GM23338 (cell line): ENCODE measurements at regions not wholly inside any gene's neighbourhood (a gene's known extent, or its start where the extent isn't known, plus 50 kb on each side); places are given as distances from the start of the nearest gene placed in this dataset.

Source experiments
- ATAC-seq: fragments of 200-7000 bp; cut with Tn5 transposase; 3 replicates; pipeline ENCODE4 v1.9.1; 2020
- DNase-seq: peaks from one replicate; pipeline ENCODE4 v3.0.0-alpha.2; 2015; ENCODE audit warnings: low spot score
- H2AFZ ChIP-seq: fragments of 200-600 bp; sonication (generic); 2 replicates; pipeline ENCODE4 v1.8.0; 2016; ENCODE audit warnings: antibody characterized with exemption, mild to moderate bottlenecking, moderate library complexity
- H3F3A ChIP-seq: fragments of 200-600 bp; sonication (generic); replicated peaks from 2 replicates; pipeline ENCODE4 v1.8.0; 2017; ENCODE audit warnings: antibody characterized with exemption, mixed run types, low read depth
- H3K27ac ChIP-seq: fragments of 200-600 bp; sonication (generic); 2 replicates; pipeline ENCODE4 v1.6.1; 2016; ENCODE audit warnings: low read depth
- H3K27me3 ChIP-seq: fragments of 200-600 bp; sonication (generic); 2 replicates; pipeline ENCODE4 v1.8.0; 2016; ENCODE audit warnings: mild to moderate bottlenecking, mixed run types, moderate library complexity; ENCODE audit not compliant: insufficient read depth
- H3K36me3 ChIP-seq: fragments of 200-600 bp; sonication (generic); 2 replicates; pipeline ENCODE4 v1.8.0; 2016; ENCODE audit warnings: mild to moderate bottlenecking; ENCODE audit not compliant: insufficient read depth
- H3K4me1 ChIP-seq: fragments of 200-600 bp; sonication (generic); 2 replicates; pipeline ENCODE4 v1.8.0; 2016; ENCODE audit warnings: mild to moderate bottlenecking, moderate library complexity; ENCODE audit not compliant: insufficient read depth
- H3K4me2 ChIP-seq: fragments of 200-600 bp; sonication (generic); 2 replicates; pipeline ENCODE4 v1.7.1; 2017; ENCODE audit warnings: mixed run types
- H3K4me3 ChIP-seq: fragments of 200-600 bp; sonication (generic); 2 replicates; pipeline ENCODE4 v1.6.1; 2016; ENCODE audit warnings: mixed run types
- H3K79me2 ChIP-seq: fragments of 200-600 bp; sonication (generic); replicated peaks from 2 replicates; pipeline ENCODE4 v1.8.0; 2017; ENCODE audit warnings: mild to moderate bottlenecking; ENCODE audit not compliant: insufficient read depth
- H3K9me2 ChIP-seq: fragments of 200-600 bp; sonication (generic); 2 replicates; pipeline ENCODE4 v1.8.0; 2017; ENCODE audit not compliant: insufficient read depth
- H4K20me1 ChIP-seq: fragments of 200-600 bp; sonication (generic); replicated peaks from 2 replicates; pipeline ENCODE4 v1.8.0; 2017; ENCODE audit warnings: mild to moderate bottlenecking; ENCODE audit not compliant: insufficient read depth
- H3K27ac Mint-ChIP-seq: 2 replicates; pipeline ENCODE4 v1.8.0; 2020; ENCODE audit warnings: inconsistent platforms, mild to moderate bottlenecking, moderate library complexity, mixed read lengths
- H3K27me3 Mint-ChIP-seq: 3 replicates; pipeline ENCODE4 v1.8.0; 2022; ENCODE audit warnings: low read depth, mild to moderate bottlenecking, moderate library complexity, mixed read lengths, inconsistent platforms; ENCODE audit not compliant: insufficient read depth, poor library complexity
- H3K36me3 Mint-ChIP-seq: 3 replicates; pipeline ENCODE4 v1.8.0; 2021; ENCODE audit warnings: low read depth, mild to moderate bottlenecking, inconsistent platforms, moderate library complexity, mixed read lengths
- H3K4me1 Mint-ChIP-seq: 3 replicates; pipeline ENCODE4 v1.8.0; 2020; ENCODE audit warnings: mild to moderate bottlenecking, inconsistent platforms, mixed read lengths
- H3K4me3 Mint-ChIP-seq: 3 replicates; pipeline ENCODE4 v1.8.0; 2021; ENCODE audit warnings: moderate library complexity, mild to moderate bottlenecking, inconsistent platforms, mixed read lengths
- H3K9me3 Mint-ChIP-seq: 3 replicates; pipeline ENCODE4 v1.8.0; 2020; ENCODE audit warnings: moderate library complexity, mild to moderate bottlenecking, inconsistent platforms, mixed read lengths
- CREB1 ChIP-seq: fragments of 250-450 bp; sonication (Bioruptor Pico); IDR thresholded peaks from 2 replicates; pipeline ENCODE4 v1.5.0; 2020; ENCODE audit warnings: low read depth, mild to moderate bottlenecking, moderate library complexity
- JUNB ChIP-seq: IDR thresholded peaks from one replicate; pipeline ENCODE4 v1.6.1; 2016; ENCODE audit warnings: antibody characterized with exemption; ENCODE audit not compliant: unreplicated experiment
- NANOG ChIP-seq: IDR thresholded peaks from 2 replicates; pipeline ENCODE4 v1.6.1; 2016; ENCODE audit warnings: antibody characterized with exemption, borderline replicate concordance
- STAT1 ChIP-seq: IDR thresholded peaks from one replicate; pipeline ENCODE4 v1.6.1; 2016; ENCODE audit warnings: antibody characterized with exemption; ENCODE audit not compliant: unreplicated experiment
- ZNF114 ChIP-seq: fragments of 250-450 bp; sonication (Bioruptor Pico); IDR thresholded peaks from 2 replicates; pipeline ENCODE4 v1.5.0; 2020; ENCODE audit warnings: mild to moderate bottlenecking, moderate library complexity
- TF ChIP-seq, protein P1 (sequence below): fragments of 250-450 bp; sonication (Bioruptor Pico); IDR thresholded peaks from 2 replicates; pipeline ENCODE4 v1.5.0; 2020; ENCODE audit warnings: mild to moderate bottlenecking, moderate library complexity
- TF ChIP-seq, protein P2 (sequence below): IDR thresholded peaks from 2 replicates; pipeline ENCODE4 v1.6.1; 2016; ENCODE audit warnings: antibody characterized with exemption
- TF ChIP-seq, protein P3 (sequence below), 2 experiments: fragments of 200-600 bp in 1 of 2; sonication (generic) in 1 of 2; conservative IDR thresholded peaks; 2 replicates each; pipeline versions ENCODE4 v1.5.1 to v1.6.1; 2016 to 2017; ENCODE audit warnings: antibody characterized with exemption in 2 of 2, low read depth in 2 of 2, mild to moderate bottlenecking in 2 of 2, moderate library complexity in 1 of 2
- TF ChIP-seq, protein P4 (sequence below): IDR thresholded peaks from one replicate; pipeline ENCODE4 v1.6.1; 2018; ENCODE audit warnings: antibody characterized with exemption; ENCODE audit not compliant: unreplicated experiment

DNA sequence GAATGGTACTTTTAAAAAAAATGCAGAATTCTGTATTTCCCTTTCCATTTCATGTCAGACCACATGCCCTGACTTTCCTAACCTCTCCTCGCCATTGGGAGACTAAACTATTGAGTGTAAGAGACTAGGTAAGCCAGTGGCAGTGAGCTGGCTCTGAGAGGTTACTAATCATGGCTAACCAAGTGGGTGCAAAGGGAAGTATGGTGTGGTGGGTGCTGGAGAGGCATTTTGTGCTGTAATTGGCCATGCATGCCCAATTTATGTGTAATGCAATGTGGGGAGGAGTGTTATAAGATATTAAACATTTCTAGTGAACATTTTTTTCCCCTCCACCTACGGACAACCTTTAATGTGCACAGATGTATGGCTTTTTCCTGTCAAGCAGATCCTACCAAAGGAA is 190.1 kb downstream of the LMO4 start:
- H3K27me3 Mint-ChIP-seq, result no peaks in the 10 kb centered on the region
- no peak for DNase-seq

More for the DNA sequence above, 190.1 kb downstream of the LMO4 start:
- Mint-ChIP-seq H3K27ac (no peak overlapping the region), H3K4me1 (no peaks in the 10 kb centered on the region), H3K36me3 (no peaks in the 10 kb centered on the region), H3K9me3 (no peaks in the 10 kb centered on the region), H3K4me3 (no peak overlapping the region)
- TF ChIP-seq, protein P1, sequence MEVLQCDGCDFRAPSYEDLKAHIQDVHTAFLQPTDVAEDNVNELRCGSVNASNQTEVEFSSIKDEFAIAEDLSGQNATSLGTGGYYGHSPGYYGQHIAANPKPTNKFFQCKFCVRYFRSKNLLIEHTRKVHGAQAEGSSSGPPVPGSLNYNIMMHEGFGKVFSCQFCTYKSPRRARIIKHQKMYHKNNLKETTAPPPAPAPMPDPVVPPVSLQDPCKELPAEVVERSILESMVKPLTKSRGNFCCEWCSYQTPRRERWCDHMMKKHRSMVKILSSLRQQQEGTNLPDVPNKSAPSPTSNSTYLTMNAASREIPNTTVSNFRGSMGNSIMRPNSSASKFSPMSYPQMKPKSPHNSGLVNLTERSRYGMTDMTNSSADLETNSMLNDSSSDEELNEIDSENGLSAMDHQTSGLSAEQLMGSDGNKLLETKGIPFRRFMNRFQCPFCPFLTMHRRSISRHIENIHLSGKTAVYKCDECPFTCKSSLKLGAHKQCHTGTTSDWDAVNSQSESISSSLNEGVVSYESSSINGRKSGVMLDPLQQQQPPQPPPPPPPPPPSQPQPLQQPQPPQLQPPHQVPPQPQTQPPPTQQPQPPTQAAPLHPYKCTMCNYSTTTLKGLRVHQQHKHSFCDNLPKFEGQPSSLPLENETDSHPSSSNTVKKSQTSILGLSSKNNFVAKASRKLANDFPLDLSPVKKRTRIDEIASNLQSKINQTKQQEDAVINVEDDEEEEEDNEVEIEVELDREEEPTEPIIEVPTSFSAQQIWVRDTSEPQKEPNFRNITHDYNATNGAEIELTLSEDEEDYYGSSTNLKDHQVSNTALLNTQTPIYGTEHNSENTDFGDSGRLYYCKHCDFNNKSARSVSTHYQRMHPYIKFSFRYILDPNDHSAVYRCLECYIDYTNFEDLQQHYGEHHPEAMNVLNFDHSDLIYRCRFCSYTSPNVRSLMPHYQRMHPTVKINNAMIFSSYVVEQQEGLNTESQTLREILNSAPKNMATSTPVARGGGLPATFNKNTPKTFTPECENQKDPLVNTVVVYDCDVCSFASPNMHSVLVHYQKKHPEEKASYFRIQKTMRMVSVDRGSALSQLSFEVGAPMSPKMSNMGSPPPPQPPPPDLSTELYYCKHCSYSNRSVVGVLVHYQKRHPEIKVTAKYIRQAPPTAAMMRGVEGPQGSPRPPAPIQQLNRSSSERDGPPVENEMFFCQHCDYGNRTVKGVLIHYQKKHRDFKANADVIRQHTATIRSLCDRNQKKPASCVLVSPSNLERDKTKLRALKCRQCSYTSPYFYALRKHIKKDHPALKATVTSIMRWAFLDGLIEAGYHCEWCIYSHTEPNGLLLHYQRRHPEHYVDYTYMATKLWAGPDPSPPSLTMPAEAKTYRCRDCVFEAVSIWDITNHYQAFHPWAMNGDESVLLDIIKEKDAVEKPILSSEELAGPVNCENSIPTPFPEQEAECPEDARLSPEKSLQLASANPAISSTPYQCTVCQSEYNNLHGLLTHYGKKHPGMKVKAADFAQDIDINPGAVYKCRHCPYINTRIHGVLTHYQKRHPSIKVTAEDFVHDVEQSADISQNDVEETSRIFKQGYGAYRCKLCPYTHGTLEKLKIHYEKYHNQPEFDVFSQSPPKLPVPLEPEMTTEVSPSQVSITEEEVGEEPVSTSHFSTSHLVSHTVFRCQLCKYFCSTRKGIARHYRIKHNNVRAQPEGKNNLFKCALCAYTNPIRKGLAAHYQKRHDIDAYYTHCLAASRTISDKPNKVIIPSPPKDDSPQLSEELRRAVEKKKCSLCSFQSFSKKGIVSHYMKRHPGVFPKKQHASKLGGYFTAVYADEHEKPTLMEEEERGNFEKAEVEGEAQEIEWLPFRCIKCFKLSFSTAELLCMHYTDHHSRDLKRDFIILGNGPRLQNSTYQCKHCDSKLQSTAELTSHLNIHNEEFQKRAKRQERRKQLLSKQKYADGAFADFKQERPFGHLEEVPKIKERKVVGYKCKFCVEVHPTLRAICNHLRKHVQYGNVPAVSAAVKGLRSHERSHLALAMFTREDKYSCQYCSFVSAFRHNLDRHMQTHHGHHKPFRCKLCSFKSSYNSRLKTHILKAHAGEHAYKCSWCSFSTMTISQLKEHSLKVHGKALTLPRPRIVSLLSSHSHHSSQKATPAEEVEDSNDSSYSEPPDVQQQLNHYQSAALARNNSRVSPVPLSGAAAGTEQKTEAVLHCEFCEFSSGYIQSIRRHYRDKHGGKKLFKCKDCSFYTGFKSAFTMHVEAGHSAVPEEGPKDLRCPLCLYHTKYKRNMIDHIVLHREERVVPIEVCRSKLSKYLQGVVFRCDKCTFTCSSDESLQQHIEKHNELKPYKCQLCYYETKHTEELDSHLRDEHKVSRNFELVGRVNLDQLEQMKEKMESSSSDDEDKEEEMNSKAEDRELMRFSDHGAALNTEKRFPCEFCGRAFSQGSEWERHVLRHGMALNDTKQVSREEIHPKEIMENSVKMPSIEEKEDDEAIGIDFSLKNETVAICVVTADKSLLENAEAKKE (CRISPR knock-in tag), result no peak
- TF ChIP-seq CREB1 (CRISPR knock-in tag), result no peak
- TF ChIP-seq, protein P2, sequence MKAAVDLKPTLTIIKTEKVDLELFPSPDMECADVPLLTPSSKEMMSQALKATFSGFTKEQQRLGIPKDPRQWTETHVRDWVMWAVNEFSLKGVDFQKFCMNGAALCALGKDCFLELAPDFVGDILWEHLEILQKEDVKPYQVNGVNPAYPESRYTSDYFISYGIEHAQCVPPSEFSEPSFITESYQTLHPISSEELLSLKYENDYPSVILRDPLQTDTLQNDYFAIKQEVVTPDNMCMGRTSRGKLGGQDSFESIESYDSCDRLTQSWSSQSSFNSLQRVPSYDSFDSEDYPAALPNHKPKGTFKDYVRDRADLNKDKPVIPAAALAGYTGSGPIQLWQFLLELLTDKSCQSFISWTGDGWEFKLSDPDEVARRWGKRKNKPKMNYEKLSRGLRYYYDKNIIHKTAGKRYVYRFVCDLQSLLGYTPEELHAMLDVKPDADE, result no peak
- TF ChIP-seq ZNF114 (CRISPR knock-in tag), result no peak
- no peak for TF ChIP-seq NANOG
- no peak for TF ChIP-seq STAT1
- TF ChIP-seq, protein P3, sequence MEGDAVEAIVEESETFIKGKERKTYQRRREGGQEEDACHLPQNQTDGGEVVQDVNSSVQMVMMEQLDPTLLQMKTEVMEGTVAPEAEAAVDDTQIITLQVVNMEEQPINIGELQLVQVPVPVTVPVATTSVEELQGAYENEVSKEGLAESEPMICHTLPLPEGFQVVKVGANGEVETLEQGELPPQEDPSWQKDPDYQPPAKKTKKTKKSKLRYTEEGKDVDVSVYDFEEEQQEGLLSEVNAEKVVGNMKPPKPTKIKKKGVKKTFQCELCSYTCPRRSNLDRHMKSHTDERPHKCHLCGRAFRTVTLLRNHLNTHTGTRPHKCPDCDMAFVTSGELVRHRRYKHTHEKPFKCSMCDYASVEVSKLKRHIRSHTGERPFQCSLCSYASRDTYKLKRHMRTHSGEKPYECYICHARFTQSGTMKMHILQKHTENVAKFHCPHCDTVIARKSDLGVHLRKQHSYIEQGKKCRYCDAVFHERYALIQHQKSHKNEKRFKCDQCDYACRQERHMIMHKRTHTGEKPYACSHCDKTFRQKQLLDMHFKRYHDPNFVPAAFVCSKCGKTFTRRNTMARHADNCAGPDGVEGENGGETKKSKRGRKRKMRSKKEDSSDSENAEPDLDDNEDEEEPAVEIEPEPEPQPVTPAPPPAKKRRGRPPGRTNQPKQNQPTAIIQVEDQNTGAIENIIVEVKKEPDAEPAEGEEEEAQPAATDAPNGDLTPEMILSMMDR (conservative IDR thresholded peaks at IDR 0.05; ENCODE audit: low read depth in 2 of 2), result no peak
- no peak for TF ChIP-seq JUNB
- TF ChIP-seq, protein P4, sequence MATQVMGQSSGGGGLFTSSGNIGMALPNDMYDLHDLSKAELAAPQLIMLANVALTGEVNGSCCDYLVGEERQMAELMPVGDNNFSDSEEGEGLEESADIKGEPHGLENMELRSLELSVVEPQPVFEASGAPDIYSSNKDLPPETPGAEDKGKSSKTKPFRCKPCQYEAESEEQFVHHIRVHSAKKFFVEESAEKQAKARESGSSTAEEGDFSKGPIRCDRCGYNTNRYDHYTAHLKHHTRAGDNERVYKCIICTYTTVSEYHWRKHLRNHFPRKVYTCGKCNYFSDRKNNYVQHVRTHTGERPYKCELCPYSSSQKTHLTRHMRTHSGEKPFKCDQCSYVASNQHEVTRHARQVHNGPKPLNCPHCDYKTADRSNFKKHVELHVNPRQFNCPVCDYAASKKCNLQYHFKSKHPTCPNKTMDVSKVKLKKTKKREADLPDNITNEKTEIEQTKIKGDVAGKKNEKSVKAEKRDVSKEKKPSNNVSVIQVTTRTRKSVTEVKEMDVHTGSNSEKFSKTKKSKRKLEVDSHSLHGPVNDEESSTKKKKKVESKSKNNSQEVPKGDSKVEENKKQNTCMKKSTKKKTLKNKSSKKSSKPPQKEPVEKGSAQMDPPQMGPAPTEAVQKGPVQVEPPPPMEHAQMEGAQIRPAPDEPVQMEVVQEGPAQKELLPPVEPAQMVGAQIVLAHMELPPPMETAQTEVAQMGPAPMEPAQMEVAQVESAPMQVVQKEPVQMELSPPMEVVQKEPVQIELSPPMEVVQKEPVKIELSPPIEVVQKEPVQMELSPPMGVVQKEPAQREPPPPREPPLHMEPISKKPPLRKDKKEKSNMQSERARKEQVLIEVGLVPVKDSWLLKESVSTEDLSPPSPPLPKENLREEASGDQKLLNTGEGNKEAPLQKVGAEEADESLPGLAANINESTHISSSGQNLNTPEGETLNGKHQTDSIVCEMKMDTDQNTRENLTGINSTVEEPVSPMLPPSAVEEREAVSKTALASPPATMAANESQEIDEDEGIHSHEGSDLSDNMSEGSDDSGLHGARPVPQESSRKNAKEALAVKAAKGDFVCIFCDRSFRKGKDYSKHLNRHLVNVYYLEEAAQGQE, result no peak
- Histone ChIP-seq H3K9me2 (peaks cover 11% of the 10 kb centered on the region; the same call in 1 of the 2 replicates), H4K20me1 (no peaks in the 10 kb centered on the region), H3K27me3 (no peaks in the 10 kb centered on the region), H3K4me3 (no peak overlapping the region), H3K4me1 (no peaks in the 10 kb centered on the region), H3K27ac (no peak overlapping the region), H3K36me3 (no peaks in the 10 kb centered on the region), H3K4me2 (no peak overlapping the region), H3K79me2 (no peaks in the 10 kb centered on the region), H2AFZ (no peak overlapping the region; the same call in 1 of the 2 replicates), H3F3A (no peaks in the 10 kb centered on the region)
- ATAC-seq, result no peak
